ENCODE measurements at regions not wholly inside any gene's neighbourhood (a gene's known extent, or its start where the extent isn't known, plus 50 kb on each side); places are given as distances from the start of the nearest gene placed in this dataset.

DNA sequence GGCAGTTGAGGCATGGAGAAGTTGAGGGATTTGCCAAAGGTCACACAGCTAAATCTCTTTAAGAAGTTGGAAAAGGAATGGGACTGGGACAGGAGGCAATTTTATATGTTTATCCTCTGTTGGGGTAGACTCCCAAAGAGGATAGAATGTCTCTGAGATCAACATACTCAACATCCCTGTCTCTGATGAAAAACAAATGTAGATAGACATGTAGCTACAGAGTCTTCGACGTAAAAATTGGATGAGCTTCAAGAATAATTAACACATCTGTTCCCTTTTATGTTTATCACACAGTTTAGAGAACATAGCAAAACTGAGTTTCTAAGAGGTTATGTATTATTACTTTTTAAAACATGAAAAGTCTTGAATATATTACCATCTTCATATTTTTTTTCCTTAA, 204.6 kb upstream of the CD180 start:
- H3K4me3 ChIP-seq (ENCODE audit: low read depth, low read length), result no peak overlapping the region
- TF ChIP-seq, protein P1, sequence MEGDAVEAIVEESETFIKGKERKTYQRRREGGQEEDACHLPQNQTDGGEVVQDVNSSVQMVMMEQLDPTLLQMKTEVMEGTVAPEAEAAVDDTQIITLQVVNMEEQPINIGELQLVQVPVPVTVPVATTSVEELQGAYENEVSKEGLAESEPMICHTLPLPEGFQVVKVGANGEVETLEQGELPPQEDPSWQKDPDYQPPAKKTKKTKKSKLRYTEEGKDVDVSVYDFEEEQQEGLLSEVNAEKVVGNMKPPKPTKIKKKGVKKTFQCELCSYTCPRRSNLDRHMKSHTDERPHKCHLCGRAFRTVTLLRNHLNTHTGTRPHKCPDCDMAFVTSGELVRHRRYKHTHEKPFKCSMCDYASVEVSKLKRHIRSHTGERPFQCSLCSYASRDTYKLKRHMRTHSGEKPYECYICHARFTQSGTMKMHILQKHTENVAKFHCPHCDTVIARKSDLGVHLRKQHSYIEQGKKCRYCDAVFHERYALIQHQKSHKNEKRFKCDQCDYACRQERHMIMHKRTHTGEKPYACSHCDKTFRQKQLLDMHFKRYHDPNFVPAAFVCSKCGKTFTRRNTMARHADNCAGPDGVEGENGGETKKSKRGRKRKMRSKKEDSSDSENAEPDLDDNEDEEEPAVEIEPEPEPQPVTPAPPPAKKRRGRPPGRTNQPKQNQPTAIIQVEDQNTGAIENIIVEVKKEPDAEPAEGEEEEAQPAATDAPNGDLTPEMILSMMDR (conservative IDR thresholded peaks at IDR 0.05; ENCODE audit: low read depth, low read length), result no peak
- DNase-seq (ENCODE audit: low read depth), result no peak

DNA sequence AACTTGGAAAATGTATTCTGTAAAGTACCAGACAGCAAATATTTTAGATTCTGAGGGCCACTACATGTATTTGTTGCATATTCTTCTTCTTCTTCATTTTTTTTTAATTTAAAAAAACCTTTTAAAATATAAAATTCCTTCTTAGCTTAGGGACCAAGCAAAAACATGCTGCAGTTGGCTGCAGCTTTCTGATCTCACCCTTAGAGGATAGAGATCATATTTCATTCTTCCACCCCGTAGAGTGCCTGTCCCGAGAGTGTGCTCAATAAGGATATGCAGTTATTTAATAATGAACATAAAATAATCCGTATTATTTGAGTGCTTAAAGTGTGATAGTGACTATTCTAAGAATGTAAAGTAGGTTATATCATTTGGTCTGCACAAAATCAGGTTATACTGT, 204.2 kb upstream of the CD180 start:
- TF ChIP-seq, protein P1 (conservative IDR thresholded peaks at IDR 0.05; ENCODE audit: low read depth, low read length), result no peak
- DNase-seq (ENCODE audit: low read depth), result peak; percentile 57
- H3K4me3 ChIP-seq (ENCODE audit: low read depth, low read length), result no peak overlapping the region

DNA sequence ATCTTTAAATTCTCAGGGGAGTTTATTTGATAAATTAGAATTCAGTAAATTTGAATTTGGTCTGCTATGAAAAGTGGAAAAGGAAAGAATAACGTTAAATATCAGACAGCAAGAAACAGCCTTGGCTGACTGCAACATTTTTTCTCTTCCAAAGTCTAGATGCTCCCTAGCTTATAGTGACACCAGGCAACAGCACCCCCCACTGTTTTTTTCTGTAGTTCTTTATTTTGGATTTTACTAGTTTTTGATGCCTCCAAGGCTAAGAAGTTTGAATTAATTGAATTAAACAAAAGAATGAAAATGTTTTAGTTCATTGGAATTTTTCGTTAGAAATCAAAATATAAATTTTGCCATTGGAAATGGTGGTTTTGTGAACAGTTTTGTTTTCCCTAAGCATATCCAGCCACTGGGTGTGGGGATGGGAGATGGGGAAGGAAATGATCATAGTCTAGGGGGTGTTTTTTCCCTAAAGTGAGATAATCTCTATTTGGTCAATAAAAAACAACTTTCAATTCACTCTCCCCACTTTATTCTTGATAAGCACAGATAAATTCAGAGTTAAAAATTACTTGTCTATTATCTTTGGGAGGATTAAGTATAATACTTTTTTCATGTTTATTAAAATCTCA, 199.3 kb upstream of the CD180 start:
- TF ChIP-seq, protein P1 (conservative IDR thresholded peaks at IDR 0.05; ENCODE audit: low read depth, low read length), result peak; percentile 16
- no peak overlapping the region for H3K4me3 ChIP-seq (ENCODE audit: low read depth, low read length)
- DNase-seq (ENCODE audit: low read depth), result peak; percentile 24

DNA sequence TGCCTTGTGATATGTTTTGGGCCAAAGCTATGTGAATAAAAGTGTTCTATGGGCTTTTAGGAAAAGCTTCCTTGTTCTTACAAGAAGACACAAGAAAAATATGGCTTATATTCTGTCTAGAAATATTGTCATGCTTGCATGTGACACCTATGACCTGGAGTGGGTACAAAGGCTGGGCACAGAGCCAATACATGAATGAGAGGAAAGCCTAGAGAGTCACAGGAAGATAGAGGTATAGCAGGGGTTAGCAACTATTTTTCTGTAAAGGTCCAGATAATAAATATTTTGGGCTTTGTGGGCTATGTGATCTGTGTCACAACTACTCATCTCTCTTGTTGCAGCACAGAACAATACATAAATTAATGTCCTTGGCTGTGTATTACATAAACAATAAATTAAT, 196.6 kb upstream of the CD180 start:
- TF ChIP-seq, protein P1 (conservative IDR thresholded peaks at IDR 0.05; ENCODE audit: low read depth, low read length), result no peak
- H3K4me3 ChIP-seq (ENCODE audit: low read depth, low read length), result no peak overlapping the region
- DNase-seq (ENCODE audit: low read depth), result no peak

DNA sequence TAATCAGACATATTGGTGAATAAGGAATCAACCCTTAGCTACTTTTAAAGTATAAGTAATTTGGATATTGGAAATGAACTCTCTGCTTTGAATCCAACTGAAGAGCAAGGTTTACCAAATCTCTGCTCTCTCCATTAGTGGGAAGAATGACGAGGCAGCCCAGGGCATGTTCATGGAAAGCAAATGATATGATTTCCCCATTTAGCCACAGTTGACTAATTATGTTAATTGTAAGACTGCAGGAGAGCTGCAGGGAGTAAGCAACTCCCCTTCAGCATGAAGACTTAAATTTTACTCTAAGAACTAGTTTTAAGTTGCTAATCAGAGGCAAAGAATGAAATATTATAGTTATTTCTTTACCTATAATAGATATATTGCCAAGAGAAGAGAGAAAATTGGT, 194.3 kb upstream of the CD180 start:
- DNase-seq (ENCODE audit: low read depth), result no peak
- TF ChIP-seq, protein P1 (conservative IDR thresholded peaks at IDR 0.05; ENCODE audit: low read depth, low read length), result no peak

DNA sequence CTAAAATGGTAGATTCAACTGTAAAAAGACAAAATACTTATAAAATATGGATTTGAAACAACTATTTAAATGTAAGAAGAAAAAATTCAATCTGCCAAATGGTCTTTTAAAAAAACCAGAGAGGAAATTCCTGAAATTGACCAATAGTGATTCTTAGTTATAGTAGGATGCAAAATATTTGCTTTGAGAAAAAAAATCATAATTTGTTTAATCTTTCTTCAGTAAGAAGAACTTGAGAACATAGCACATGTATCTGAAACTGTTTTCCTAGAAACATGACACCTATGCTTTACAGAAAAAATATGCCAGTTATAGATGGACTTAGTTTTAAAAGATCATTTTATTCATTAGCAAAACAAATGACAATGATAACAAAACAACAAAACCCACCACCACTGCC, 186.9 kb upstream of the CD180 start:
- no peak overlapping the region for H3K4me3 ChIP-seq (ENCODE audit: low read depth, low read length)
- DNase-seq (ENCODE audit: low read depth), result peak; percentile 45
- TF ChIP-seq, protein P1 (conservative IDR thresholded peaks at IDR 0.05; ENCODE audit: low read depth, low read length), result no peak

More for the DNA sequence above, 194.3 kb upstream of the CD180 start:
- no peak overlapping the region for H3K4me3 ChIP-seq (ENCODE audit: low read depth, low read length)

DNA sequence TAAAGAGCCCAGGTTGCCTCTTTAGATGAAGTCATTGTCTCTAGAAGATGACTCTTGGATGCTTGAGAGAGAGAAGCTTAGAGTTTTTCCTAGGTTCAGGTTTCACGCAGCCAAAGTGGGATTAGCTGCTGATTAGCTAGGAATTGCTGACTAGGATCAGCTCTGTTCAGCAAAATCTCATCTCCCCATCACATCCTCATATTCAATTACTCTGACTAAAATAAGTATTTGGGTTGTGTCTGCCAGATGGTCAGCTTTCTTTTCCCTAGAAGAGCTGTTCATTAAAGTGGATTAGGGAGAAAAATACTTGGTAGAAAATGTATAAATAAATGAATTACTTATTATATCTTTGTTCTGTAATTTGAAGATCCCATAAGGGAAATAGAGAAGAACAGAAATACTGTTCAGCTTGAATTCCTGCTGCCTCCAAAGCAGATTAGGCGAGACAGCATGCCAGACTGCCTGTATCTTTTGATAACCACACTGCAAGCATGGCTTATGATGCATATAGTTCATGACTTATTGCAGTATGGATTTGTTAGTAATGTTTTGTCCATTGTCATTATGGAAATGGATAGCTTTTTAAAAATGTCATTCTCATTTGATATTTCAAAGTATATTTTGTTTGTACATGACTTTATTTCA, 184.8 kb upstream of the CD180 start:
- H3K4me3 ChIP-seq (ENCODE audit: low read depth, low read length), result no peak overlapping the region
- TF ChIP-seq, protein P1 (conservative IDR thresholded peaks at IDR 0.05; ENCODE audit: low read depth, low read length), result no peak
- DNase-seq (ENCODE audit: low read depth), result no peak
